ENCODE measurements at regions not wholly inside any gene's neighbourhood (a gene's known extent, or its start where the extent isn't known, plus 50 kb on each side); places are given as distances from the start of the nearest gene placed in this dataset.

DNA sequence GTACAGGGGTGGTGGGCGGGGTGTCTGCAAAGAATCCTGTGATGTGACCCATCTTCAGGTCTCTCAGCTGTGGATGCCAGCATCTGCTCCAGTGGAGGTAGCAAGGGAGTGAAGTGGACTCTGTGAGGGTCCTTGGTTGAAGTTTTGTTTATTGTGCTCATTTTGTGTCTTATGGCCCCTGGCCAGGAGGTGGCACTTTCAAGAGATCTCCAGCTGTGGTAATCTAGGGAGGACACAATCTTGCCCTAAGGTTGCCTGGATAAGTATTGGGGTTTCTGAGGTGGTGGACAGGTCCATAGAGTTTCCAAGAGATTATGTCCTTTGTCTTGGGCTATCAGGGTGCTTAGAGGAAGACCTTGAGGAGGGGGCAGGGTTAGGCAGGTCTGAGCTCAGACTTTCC is 260.7 kb downstream of the CCDC59 start:
- Mint-ChIP-seq H3K9me3 (peaks cover 8 to 10% of the 10 kb centered on the region in 2 donors), H3K36me3 (no peaks in the 10 kb centered on the region), H3K27ac (no peak overlapping the region)
- DNase-seq (ENCODE audit: low spot score in 2 of 2): no peak
- no peak for ATAC-seq

DNA sequence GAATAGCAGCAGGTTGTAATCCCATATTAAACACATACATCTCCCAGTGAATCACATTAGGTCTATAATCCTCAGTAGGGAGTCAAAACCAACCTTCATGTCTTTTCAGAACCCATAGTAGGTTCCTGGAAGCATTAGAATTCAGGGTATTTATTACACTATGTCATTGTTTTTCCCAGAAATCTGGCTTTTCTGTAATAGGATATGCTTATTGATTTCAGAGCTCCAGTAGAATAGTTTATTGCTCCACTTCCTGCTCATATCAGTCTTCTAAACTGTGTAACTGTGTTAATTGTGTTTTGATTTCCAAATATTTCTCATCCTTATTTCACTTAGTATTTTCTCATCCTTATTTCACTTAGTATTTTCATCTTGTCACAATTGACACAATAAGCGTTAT is 268.0 kb downstream of the CCDC59 start:
- Mint-ChIP-seq H3K27ac (no peak overlapping the region), H3K9me3 (peaks cover 7 to 9% of the 10 kb centered on the region in 2 donors), H3K36me3 (peaks cover 0 to 5% of the 10 kb centered on the region in 2 donors)
- DNase-seq (ENCODE audit: low spot score in 2 of 2): no peak
- ATAC-seq: no peak

DNA sequence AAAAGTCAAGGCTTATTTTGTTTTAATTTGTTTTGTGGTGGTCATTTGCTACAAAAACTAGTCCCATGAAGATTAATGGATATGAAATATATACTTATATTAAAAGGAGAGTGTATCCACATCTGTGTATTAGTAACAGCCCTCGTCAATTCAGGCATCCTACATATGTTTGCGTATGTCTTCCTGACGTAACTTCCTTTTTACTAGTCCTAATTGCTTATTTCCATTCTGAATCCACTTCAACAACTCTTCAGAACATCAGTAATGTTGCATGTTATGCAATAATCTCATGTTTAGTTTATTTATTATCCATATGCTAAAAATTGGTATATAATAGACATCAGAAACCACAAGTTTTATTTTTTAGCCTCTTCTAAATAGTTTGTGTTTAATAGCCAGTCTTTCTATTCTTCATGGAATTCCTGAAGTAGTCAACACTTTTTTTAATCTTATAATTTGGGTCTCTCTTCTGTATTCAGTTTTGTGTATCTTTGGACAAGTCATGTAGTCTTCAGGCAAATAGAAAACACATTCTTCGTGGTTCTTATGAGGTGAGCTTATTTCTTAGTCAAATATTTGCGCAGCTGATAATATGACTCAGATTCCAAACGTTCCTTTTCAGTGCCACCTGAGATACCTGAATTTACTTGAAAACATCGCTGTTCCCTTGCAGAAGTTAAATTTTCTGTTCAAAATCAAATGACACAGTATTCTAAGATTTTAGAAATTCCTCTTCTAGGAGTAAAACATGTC is 268.6 kb downstream of the CCDC59 start:
- Mint-ChIP-seq H3K9me3 (peaks cover 4 to 5% of the 10 kb centered on the region in 2 donors), H3K36me3 (peaks cover 0 to 5% of the 10 kb centered on the region in 2 donors), H3K27ac (no peak overlapping the region)
- ATAC-seq (no peak), DNase-seq (ENCODE audit: low spot score in 2 of 2) (no peak)

GRCh38 chr12:82082501-82082900 is 275.7 kb downstream of the CCDC59 start:
- ATAC-seq (no peak), DNase-seq (ENCODE audit: low spot score in 2 of 2) (no peak)
- Mint-ChIP-seq H3K36me3 (peaks cover 0 to 5% of the 10 kb centered on the region in 2 donors), H3K27ac (no peak overlapping the region), H3K9me3 (peaks cover 4 to 5% of the 10 kb centered on the region in 2 donors)

- H3K27ac Mint-ChIP-seq: no peak overlapping the region
- no peaks in the 10 kb centered on the region for H3K36me3 Mint-ChIP-seq
- peaks cover 4 to 5% of the 10 kb centered on the region in 2 donors for H3K9me3 Mint-ChIP-seq
- ATAC-seq (no peak), DNase-seq (ENCODE audit: low spot score in 2 of 2) (no peak)
Observed at GRCh38 chr12:82069931-82070514, 288.2 kb downstream of the CCDC59 start.

DNA sequence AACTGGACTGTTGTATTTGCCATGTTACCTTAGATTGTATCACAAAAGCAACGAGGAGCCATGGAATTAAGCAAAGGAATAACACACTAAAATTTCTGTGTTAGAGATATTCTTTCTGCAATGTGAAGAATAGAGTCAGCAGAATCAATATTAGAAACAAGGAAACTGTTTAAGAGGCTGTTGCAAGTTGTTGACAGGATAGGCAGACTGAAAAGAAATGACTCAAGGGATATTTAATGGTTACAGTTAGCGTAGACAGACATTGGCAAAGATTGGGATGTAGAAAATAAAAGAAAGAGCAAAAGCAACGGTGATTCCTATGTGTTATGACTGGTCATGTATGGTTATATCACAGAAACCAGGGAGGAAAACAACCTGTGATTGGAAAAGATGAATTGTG is 299.0 kb upstream of the PPFIA2 start:
- no peaks in the 10 kb centered on the region for H3K9me3 Mint-ChIP-seq
- DNase-seq (ENCODE audit: low spot score in 2 of 2) (no peak), ATAC-seq (no peak)
- no peak overlapping the region for H3K27ac Mint-ChIP-seq
- no peaks in the 10 kb centered on the region for H3K36me3 Mint-ChIP-seq

- Mint-ChIP-seq H3K36me3 (no peaks in the 10 kb centered on the region), H3K27ac (no peak overlapping the region), H3K9me3 (no peaks in the 10 kb centered on the region)
- ATAC-seq (no peak), DNase-seq (ENCODE audit: low spot score in 2 of 2) (no peak)
Observed at GRCh38 chr12:82057770-82058169, 298.6 kb upstream of the PPFIA2 start.

DNA sequence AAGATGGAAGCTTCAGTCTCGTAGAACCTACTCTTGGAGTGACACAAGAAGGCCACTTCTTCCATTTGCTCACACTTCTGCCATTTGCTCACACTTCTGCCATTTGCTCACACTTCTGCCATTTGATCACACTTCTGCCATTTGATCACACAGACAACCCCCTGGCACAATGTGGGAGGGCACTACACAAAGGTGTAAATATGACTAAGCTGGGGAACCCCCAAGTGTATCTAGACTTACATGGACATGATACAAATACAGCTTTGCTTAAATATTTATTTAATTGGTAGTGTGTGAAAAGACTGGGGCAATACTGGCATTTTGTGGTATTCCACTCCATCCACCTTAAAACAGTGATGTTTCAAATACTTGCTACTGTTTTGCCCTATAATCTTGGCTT is 296.2 kb upstream of the PPFIA2 start:
- no peak for DNase-seq (ENCODE audit: low spot score in 2 of 2)
- Mint-ChIP-seq H3K27ac (no peak overlapping the region), H3K36me3 (no peaks in the 10 kb centered on the region), H3K9me3 (no peaks in the 10 kb centered on the region)
- ATAC-seq: peak in 1 of 2 donors; percentile 24

GRCh38 chr12:82054566-82054965 is 295.4 kb upstream of the PPFIA2 start:
- Mint-ChIP-seq H3K27ac (no peak overlapping the region), H3K9me3 (peaks cover 0 to 5% of the 10 kb centered on the region in 2 donors), H3K36me3 (no peaks in the 10 kb centered on the region)
- ATAC-seq (no peak), DNase-seq (ENCODE audit: low spot score in 2 of 2) (no peak)

DNA sequence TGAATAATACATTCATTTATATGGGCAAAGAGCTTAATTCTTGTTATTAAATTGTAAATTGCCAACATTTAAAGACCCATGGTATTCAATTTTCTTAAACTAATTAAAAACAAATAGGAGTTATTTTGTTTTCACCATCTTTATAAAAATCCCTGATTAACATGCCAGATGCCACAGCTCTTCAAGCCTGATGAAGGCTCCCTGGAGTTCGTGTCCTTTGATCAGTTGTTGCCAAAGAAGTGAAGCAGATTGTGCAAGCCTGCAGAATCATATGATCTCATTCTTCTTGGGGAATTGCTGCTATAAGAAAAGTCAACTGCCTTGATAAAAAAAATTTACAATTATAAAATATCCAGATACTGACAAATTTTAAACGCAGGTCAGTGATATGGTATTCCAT is 288.3 kb upstream of the PPFIA2 start:
- Mint-ChIP-seq H3K9me3 (peaks cover 0 to 5% of the 10 kb centered on the region in 2 donors), H3K27ac (no peak overlapping the region), H3K36me3 (no peaks in the 10 kb centered on the region)
- ATAC-seq: no peak
- no peak for DNase-seq (ENCODE audit: low spot score in 2 of 2)

- DNase-seq (ENCODE audit: low spot score in 2 of 2) (no peak), ATAC-seq (no peak)
- Mint-ChIP-seq H3K9me3 (peaks cover 0 to 3% of the 10 kb centered on the region in 2 donors), H3K27ac (no peak overlapping the region), H3K36me3 (no peaks in the 10 kb centered on the region)
Observed at GRCh38 chr12:82040987-82041743, 282.0 kb upstream of the PPFIA2 start.

GRCh38 chr12:82034769-82035168 is 275.6 kb upstream of the PPFIA2 start:
- H3K27ac Mint-ChIP-seq: no peak overlapping the region
- H3K9me3 Mint-ChIP-seq: peaks cover 0 to 4% of the 10 kb centered on the region in 2 donors
- DNase-seq (ENCODE audit: low spot score in 2 of 2) (no peak), ATAC-seq (no peak)
- no peaks in the 10 kb centered on the region for H3K36me3 Mint-ChIP-seq

DNA sequence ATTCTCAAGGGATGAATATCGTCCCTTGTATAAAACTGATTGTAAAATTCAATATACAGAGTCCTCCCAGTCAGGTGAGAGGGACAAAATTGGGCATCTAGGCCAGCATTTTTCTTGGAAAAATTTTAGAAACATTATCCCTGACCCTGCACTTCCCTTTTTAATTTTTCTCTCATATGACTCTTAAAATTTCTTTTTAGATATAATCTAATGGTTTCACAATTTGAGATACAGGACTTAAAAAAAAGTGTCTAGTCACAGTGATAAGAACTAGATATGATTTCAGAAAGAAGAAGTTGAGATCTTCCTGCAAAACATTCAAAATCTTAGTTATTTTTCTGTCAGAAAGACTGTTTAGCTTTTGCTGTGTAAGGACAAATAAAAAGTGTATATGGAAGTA is 270.8 kb upstream of the PPFIA2 start:
- H3K27ac Mint-ChIP-seq: no peak overlapping the region
- no peak for ATAC-seq
- H3K36me3 Mint-ChIP-seq: no peaks in the 10 kb centered on the region
- H3K9me3 Mint-ChIP-seq: no peaks in the 10 kb centered on the region
- no peak for DNase-seq (ENCODE audit: low spot score in 2 of 2)

GRCh38 chr12:82028772-82029171 is 269.6 kb upstream of the PPFIA2 start:
- no peak for ATAC-seq
- Mint-ChIP-seq H3K9me3 (no peaks in the 10 kb centered on the region), H3K27ac (no peak overlapping the region), H3K36me3 (no peaks in the 10 kb centered on the region)
- no peak for DNase-seq (ENCODE audit: low spot score in 2 of 2)

GRCh38 chr12:82027612-82028011 is 268.5 kb upstream of the PPFIA2 start:
- Mint-ChIP-seq H3K9me3 (no peaks in the 10 kb centered on the region), H3K36me3 (no peaks in the 10 kb centered on the region), H3K27ac (no peak overlapping the region)
- ATAC-seq (no peak), DNase-seq (ENCODE audit: low spot score in 2 of 2) (no peak)

DNA sequence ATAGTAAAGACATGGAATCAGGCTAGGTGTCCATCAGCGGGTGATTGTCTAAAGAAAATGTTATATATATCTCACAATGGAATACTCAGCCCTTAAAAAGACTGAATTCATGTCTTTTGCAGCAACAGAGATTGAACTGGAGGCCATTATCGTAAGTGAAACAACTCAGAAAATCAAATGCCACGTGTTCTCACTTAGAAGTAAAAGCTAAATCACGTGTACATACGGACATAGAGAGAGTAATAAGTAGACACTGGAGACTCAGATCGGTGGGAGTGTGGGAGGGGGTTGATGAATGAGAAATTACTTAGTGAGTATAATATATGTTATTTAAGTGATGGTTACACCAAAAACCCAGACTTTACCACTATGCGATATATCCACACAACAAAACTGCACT is 266.3 kb upstream of the PPFIA2 start:
- no peak for ATAC-seq
- Mint-ChIP-seq H3K27ac (no peak overlapping the region), H3K9me3 (no peaks in the 10 kb centered on the region), H3K36me3 (no peaks in the 10 kb centered on the region)
- DNase-seq (ENCODE audit: low spot score in 2 of 2): no peak

GRCh38 chr12:82019533-82019932 is 260.4 kb upstream of the PPFIA2 start:
- Mint-ChIP-seq H3K36me3 (no peaks in the 10 kb centered on the region), H3K27ac (no peak overlapping the region), H3K9me3 (peaks cover 5 to 15% of the 10 kb centered on the region in 2 donors)
- ATAC-seq (no peak), DNase-seq (ENCODE audit: low spot score in 2 of 2) (no peak)

All from activated naive CD4-positive, alpha-beta T cell treated with anti-CD3 and anti-CD28 coated beads, Interleukin-2, amount 50 U/mL, for 72 hours (primary cell).